ENCODE measurements at regions not wholly inside any gene's neighbourhood (a gene's known extent, or its start where the extent isn't known, plus 50 kb on each side); places are given as distances from the start of the nearest gene placed in this dataset.

- H3K4me3 ChIP-seq (ENCODE audit: low read depth, low read length), result no peak overlapping the region
- ChIA-PET POLR2A (no interaction called here), CTCF (no interaction called here)
- no peak for TF ChIP-seq CTCF (IDR thresholded peaks at IDR 0.05; ENCODE audit: insufficient read depth, low read length, missing control alignments)
- DNase-seq (ENCODE audit: low read depth, low spot score), result no peak
Measured at GRCh38 chr6:113205553-113205952, 651.6 kb upstream of the MARCKS start.

GRCh38 chr6:113208726-113209125 is 648.4 kb upstream of the MARCKS start:
- ChIA-PET POLR2A (no interaction called here), CTCF (no interaction called here)
- TF ChIP-seq CTCF (IDR thresholded peaks at IDR 0.05; ENCODE audit: insufficient read depth, low read length, missing control alignments), result no peak
- DNase-seq (ENCODE audit: low read depth, low spot score), result no peak
- H3K4me3 ChIP-seq (ENCODE audit: low read depth, low read length), result no peak overlapping the region

DNA sequence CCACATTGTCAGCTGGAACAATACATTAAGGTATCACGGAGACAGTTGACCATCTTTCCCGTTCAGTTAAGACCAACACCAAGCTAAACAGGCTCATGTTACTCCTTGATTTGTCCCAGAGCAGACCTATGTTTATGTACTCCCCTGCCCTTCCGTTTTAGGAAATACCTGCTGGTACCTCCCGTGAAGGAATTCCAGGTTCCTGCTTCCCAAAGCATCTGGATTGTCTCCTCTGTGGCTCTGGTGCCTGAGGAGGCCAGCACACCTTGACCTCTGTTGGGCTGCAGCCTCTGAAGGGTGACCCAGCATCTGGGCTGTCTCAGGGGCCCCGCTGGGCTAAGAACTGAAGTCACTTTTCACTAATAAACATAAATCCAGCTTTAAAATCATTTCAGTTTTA is 647.8 kb upstream of the MARCKS start:
- POLR2A ChIA-PET, result no interaction called here
- no peak overlapping the region for H3K4me3 ChIP-seq (ENCODE audit: low read depth, low read length)
- no peak for DNase-seq (ENCODE audit: low read depth, low spot score)
- CTCF ChIA-PET, result no interaction called here
- no peak for TF ChIP-seq CTCF (IDR thresholded peaks at IDR 0.05; ENCODE audit: insufficient read depth, low read length, missing control alignments)

GRCh38 chr6:113211170-113211569 is 646.0 kb upstream of the MARCKS start:
- DNase-seq (ENCODE audit: low read depth, low spot score), result no peak
- CTCF ChIA-PET, result interaction anchor here (0.6 kb wide), 1 partner anchor 698 kb away, joined by 5 read pairs; no protein-coding TSS in a partner anchor
- no peak overlapping the region for H3K4me3 ChIP-seq (ENCODE audit: low read depth, low read length)
- no peak for TF ChIP-seq CTCF (IDR thresholded peaks at IDR 0.05; ENCODE audit: insufficient read depth, low read length, missing control alignments)
- POLR2A ChIA-PET, result no interaction called here

DNA sequence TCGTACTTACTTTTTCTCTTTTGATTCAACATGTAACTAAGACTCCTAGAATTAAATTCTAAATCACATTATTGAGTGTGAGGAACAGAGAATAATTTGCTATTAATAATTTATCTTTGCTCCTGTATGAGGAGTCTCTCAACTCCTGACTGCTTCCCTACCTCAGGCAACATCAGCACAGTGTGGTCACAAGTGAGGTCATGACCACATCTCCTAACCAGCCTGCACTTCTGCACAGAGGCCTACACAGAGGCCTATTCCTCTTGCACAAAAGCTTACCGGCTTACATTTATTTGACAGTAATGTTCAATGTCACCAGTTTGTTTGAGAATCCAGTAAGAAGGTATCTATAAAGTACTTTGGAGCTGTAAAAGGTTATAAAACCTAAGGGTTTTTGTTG is 637.4 kb upstream of the MARCKS start:
- POLR2A ChIA-PET, result no interaction called here
- H3K4me3 ChIP-seq (ENCODE audit: low read depth, low read length), result no peak overlapping the region
- no peak for DNase-seq (ENCODE audit: low read depth, low spot score)
- CTCF ChIA-PET, result no interaction called here
- TF ChIP-seq CTCF (IDR thresholded peaks at IDR 0.05; ENCODE audit: insufficient read depth, low read length, missing control alignments), result no peak

- no peak for DNase-seq (ENCODE audit: low read depth, low spot score)
- CTCF ChIA-PET, result no interaction called here
- no peak for TF ChIP-seq CTCF (IDR thresholded peaks at IDR 0.05; ENCODE audit: insufficient read depth, low read length, missing control alignments)
- POLR2A ChIA-PET, result no interaction called here
- H3K4me3 ChIP-seq (ENCODE audit: low read depth, low read length), result no peak overlapping the region
Measured at GRCh38 chr6:113220832-113221231, 636.3 kb upstream of the MARCKS start.
